Neural progenitor cell (in vitro differentiated cells): ENCODE measurements at regions not wholly inside any gene's neighbourhood (a gene's known extent, or its start where the extent isn't known, plus 50 kb on each side); places are given as distances from the start of the nearest gene placed in this dataset.

Source experiments
- EZH2 ChIP-seq: fragments of 200-600 bp; sonication (generic); IDR thresholded peaks from 2 replicates; pipeline ENCODE4 v1.6.1; 2017; ENCODE audit warnings: antibody characterized with exemption, mild to moderate bottlenecking, moderate library complexity
- TF ChIP-seq, protein P1 (sequence below): fragments of 200-600 bp; sonication (generic); IDR thresholded peaks from 2 replicates; pipeline ENCODE4 v1.5.1; 2017; ENCODE audit warnings: antibody characterized with exemption, mild to moderate bottlenecking

DNA sequence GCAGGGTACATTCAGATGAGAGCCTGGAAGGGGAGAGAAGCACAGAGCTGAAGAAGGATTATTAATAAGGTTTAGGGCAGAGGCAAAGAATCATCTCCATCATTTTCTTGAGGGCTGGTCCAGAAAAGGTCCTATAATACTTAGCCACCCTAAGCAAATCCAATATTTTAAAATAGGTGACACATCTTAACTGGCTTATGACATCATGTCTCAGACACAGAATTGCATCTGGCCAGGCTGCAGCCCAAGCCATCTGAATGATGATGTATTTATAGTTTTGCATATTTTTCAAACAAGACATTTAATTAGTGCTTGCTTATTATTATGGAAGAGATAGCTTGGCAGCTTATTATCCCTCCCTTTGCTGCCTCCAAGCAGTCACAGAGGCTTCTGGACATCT, 571.3 kb downstream of the SUCLG1 start:
- TF ChIP-seq, protein P1, sequence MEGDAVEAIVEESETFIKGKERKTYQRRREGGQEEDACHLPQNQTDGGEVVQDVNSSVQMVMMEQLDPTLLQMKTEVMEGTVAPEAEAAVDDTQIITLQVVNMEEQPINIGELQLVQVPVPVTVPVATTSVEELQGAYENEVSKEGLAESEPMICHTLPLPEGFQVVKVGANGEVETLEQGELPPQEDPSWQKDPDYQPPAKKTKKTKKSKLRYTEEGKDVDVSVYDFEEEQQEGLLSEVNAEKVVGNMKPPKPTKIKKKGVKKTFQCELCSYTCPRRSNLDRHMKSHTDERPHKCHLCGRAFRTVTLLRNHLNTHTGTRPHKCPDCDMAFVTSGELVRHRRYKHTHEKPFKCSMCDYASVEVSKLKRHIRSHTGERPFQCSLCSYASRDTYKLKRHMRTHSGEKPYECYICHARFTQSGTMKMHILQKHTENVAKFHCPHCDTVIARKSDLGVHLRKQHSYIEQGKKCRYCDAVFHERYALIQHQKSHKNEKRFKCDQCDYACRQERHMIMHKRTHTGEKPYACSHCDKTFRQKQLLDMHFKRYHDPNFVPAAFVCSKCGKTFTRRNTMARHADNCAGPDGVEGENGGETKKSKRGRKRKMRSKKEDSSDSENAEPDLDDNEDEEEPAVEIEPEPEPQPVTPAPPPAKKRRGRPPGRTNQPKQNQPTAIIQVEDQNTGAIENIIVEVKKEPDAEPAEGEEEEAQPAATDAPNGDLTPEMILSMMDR: no peak
- no peak for TF ChIP-seq EZH2
